Smooth muscle cell (in vitro differentiated cells): ENCODE measurements at regions not wholly inside any gene's neighbourhood (a gene's known extent, or its start where the extent isn't known, plus 50 kb on each side); places are given as distances from the start of the nearest gene placed in this dataset.

Source experiments
- DNase-seq: peaks from one replicate; lab custom pipeline; 2025; ENCODE audit not compliant: unreplicated experiment; lab: John Stamatoyannopoulos, UW
- H2AFZ ChIP-seq: fragments of 200-600 bp; sonication (generic); 2 replicates; pipeline ENCODE4 v1.6.0; 2016; ENCODE audit warnings: antibody characterized with exemption, low read depth, mild to moderate bottlenecking
- H3F3A ChIP-seq: fragments of 200-600 bp; sonication (generic); 2 replicates; pipeline ENCODE4 v1.6.0; 2017; ENCODE audit warnings: antibody characterized with exemption, low read depth
- H3K27ac ChIP-seq: fragments of 200-600 bp; sonication (generic); 2 replicates; pipeline ENCODE4 v1.5.1; 2016; ENCODE audit warnings: low read depth, mild to moderate bottlenecking
- H3K27me3 ChIP-seq: fragments of 200-600 bp; sonication (generic); 2 replicates; pipeline ENCODE4 v1.6.1; 2016; ENCODE audit warnings: low read depth, mild to moderate bottlenecking
- H3K36me3 ChIP-seq: fragments of 200-600 bp; sonication (generic); 2 replicates; pipeline ENCODE4 v1.5.1; 2016; ENCODE audit warnings: low read depth
- H3K4me1 ChIP-seq: fragments of 200-600 bp; sonication (generic); 2 replicates; pipeline ENCODE4 v1.5.1; 2016; ENCODE audit warnings: low read depth
- H3K4me2 ChIP-seq: fragments of 200-600 bp; sonication (generic); 2 replicates; pipeline ENCODE4 v1.6.0; 2016; ENCODE audit warnings: mild to moderate bottlenecking
- H3K4me3 ChIP-seq: fragments of 200-600 bp; sonication (generic); 2 replicates; pipeline ENCODE4 v1.5.1; 2016; ENCODE audit warnings: mild to moderate bottlenecking
- H3K79me2 ChIP-seq: fragments of 200-600 bp; sonication (generic); 2 replicates; pipeline ENCODE4 v1.6.0; 2016; ENCODE audit warnings: low read depth, mild to moderate bottlenecking
- H3K9ac ChIP-seq: fragments of 200-600 bp; sonication (generic); 2 replicates; pipeline ENCODE4 v1.6.0; 2016; ENCODE audit warnings: low read depth
- H3K9me3 ChIP-seq: fragments of 200-600 bp; sonication (generic); replicated peaks from 2 replicates; pipeline ENCODE4 v1.5.1; 2016; ENCODE audit warnings: low read depth
- H4K20me1 ChIP-seq: fragments of 200-600 bp; sonication (generic); 2 replicates; pipeline ENCODE4 v1.6.0; 2016; ENCODE audit warnings: low read depth
- CTCF ChIP-seq: fragments of 200-600 bp; sonication (generic); IDR thresholded peaks from 2 replicates; pipeline ENCODE4 v1.5.1; 2017; ENCODE audit warnings: borderline replicate concordance, mild to moderate bottlenecking, antibody characterized with exemption; ENCODE audit not compliant: insufficient read depth, poor library complexity, severe bottlenecking
- WGBS: methylation state at CpG from one replicate; pipeline ENCODE4 v1.1.7; 2016; ENCODE audit warnings: low lambda C conversion rate; 5-methylcytosine and 5-hydroxymethylcytosine counted together

DNA sequence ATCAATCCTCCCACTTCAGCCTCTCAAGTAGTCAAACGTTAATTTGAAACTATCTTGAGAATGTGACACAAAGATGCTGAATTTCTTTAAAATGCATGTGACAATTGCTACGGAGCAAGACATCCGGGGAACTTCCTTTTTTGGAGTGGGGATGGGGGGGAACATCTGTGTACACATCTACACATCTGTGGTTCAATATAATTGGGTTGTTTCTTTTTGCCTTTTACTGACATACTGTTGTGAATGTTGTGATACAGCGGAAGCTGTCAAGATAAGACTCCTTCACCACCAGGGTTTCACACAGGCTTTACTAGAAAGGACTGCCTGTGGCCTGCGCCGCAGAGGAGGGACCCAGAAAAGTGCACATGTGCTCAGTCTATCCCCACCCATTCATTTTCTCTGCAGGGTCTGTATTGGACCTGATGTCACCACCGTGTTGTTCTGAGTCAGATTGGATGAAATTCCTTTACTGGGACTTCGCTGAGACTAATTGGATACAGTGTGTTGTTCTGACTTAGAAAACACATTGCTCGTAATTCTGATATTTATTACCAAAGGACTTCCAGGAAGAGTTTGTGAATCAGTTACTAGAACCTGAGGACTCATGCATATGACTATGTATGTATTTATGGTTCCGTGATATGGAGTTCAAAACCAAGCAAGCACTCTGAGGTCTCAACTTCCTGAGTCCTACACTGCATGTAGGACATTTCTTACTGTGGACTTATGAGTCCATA is 98.7 kb upstream of the SGK1 start:
- no peak for DNase-seq
- Histone ChIP-seq H3K36me3 (no peaks in the 10 kb centered on the region), H3K4me3 (no peak overlapping the region), H4K20me1 (no peaks in the 10 kb centered on the region), H3K4me1 (no peaks in the 10 kb centered on the region), H3K79me2 (no peaks in the 10 kb centered on the region), H3K27ac (no peak overlapping the region), H3K27me3 (no peaks in the 10 kb centered on the region), H3K9me3 (no peaks in the 10 kb centered on the region), H3K4me2 (no peak overlapping the region), H3F3A (peaks cover 6% of the 10 kb centered on the region), H2AFZ (no peak overlapping the region), H3K9ac (no peak overlapping the region)
- TF ChIP-seq CTCF = no peak
- 73% methylated on average over 10 of the region's 10 CpGs for WGBS

DNA sequence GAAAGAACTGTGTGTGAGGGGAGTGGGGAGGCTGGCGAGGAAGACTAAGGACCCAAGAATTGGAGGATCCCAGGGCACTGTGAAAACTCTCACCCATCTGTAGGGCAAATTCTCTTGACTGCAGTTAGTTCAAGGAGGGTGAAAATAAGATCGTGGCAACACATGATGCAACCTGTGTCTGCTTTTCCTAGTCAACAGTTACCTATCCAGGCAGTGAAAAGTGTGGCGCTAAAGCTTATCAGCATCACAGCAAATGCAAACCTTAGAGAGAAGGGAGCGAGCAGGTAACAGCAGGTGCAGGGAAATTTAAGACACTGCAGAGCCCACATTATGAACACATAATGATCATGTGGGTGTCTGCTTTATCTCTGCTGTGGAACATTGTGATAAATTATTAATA is 97.7 kb upstream of the SGK1 start:
- H3K79me2 ChIP-seq = no peaks in the 10 kb centered on the region
- H3K27me3 ChIP-seq = no peaks in the 10 kb centered on the region
- H3K4me3 ChIP-seq = no peak overlapping the region
- 93% methylated on average over 4 of the region's 4 CpGs for WGBS
- TF ChIP-seq CTCF = no peak
- H4K20me1 ChIP-seq = no peaks in the 10 kb centered on the region
- no peak for DNase-seq
- no peaks in the 10 kb centered on the region for H3K9me3 ChIP-seq
- no peaks in the 10 kb centered on the region for H3K4me1 ChIP-seq
- no peak overlapping the region for H3K9ac ChIP-seq
- no peak overlapping the region for H2AFZ ChIP-seq
- H3K4me2 ChIP-seq = no peak overlapping the region
- H3F3A ChIP-seq = no peaks in the 10 kb centered on the region
- no peaks in the 10 kb centered on the region for H3K36me3 ChIP-seq
- H3K27ac ChIP-seq = no peak overlapping the region

DNA sequence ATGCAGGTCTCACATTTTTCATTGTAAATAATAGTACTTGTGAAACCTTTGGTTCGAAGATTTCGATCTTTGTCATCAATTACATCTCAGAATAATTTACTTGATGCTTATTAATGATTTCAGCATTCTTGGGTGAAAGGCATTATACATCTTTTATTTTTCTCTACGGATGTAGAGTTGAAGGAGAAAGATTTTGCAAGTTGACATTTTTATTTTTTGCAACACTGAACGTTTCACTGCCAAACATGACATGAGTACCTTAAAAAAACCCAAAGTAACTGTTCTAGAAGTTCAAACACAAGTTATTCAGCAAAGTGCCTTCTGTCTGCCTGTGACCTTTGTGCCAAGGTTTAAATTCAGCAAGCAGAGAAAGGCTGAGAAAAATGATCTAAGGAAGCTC is 97.3 kb upstream of the SGK1 start:
- Histone ChIP-seq H3K4me2 (no peak overlapping the region), H3K9ac (no peak overlapping the region), H3K4me3 (no peak overlapping the region), H3K27ac (no peak overlapping the region), H3K27me3 (no peaks in the 10 kb centered on the region), H3F3A (no peaks in the 10 kb centered on the region), H3K9me3 (no peaks in the 10 kb centered on the region), H3K36me3 (no peaks in the 10 kb centered on the region), H3K79me2 (no peaks in the 10 kb centered on the region), H3K4me1 (no peaks in the 10 kb centered on the region), H4K20me1 (no peaks in the 10 kb centered on the region), H2AFZ (no peak overlapping the region)
- no peak for DNase-seq
- 91% methylated on average over 4 of the region's 4 CpGs for WGBS
- no peak for TF ChIP-seq CTCF

GRCh38 chr6:134414793-134415192 is 96.9 kb upstream of the SGK1 start:
- no peak overlapping the region for H3K4me2 ChIP-seq
- 90% methylated on average over 7 of the region's 7 CpGs for WGBS
- H3K4me1 ChIP-seq = no peaks in the 10 kb centered on the region
- H3F3A ChIP-seq = no peaks in the 10 kb centered on the region
- H3K27ac ChIP-seq = no peak overlapping the region
- TF ChIP-seq CTCF = no peak
- H3K36me3 ChIP-seq = no peaks in the 10 kb centered on the region
- no peaks in the 10 kb centered on the region for H3K27me3 ChIP-seq
- H4K20me1 ChIP-seq = no peaks in the 10 kb centered on the region
- no peak for DNase-seq
- no peak overlapping the region for H3K4me3 ChIP-seq
- no peaks in the 10 kb centered on the region for H3K9me3 ChIP-seq
- H3K9ac ChIP-seq = no peak overlapping the region
- no peaks in the 10 kb centered on the region for H3K79me2 ChIP-seq
- no peak overlapping the region for H2AFZ ChIP-seq
